ENCODE measurements at regions not wholly inside any gene's neighbourhood (a gene's known extent, or its start where the extent isn't known, plus 50 kb on each side); places are given as distances from the start of the nearest gene placed in this dataset.
A peak's percentile ranks its signal among the peaks of the same experiment; 100 is the strongest.

GRCh38 chr2:204090021-204090420 lies 153.5 kb downstream of the ICOS start:
- TF ChIP-seq CTCF (conservative IDR thresholded peaks at IDR 0.05; ENCODE audit: low read length) = no peak
- H3K4me3 ChIP-seq (ENCODE audit: low read length) = no peak overlapping the region
- no peak for DNase-seq (ENCODE audit: low read depth)

GRCh38 chr2:204104811-204105210 lies 168.2 kb downstream of the ICOS start:
- no peak for TF ChIP-seq CTCF (conservative IDR thresholded peaks at IDR 0.05; ENCODE audit: low read length)
- no peak for DNase-seq (ENCODE audit: low read depth)
- no peak overlapping the region for H3K4me3 ChIP-seq (ENCODE audit: low read length)

- H3K4me3 ChIP-seq (ENCODE audit: low read length) = no peak overlapping the region
- DNase-seq (ENCODE audit: low read depth) = peak; percentile 7
- TF ChIP-seq CTCF (conservative IDR thresholded peaks at IDR 0.05; ENCODE audit: low read length) = peak; percentile 46
Measured at GRCh38 chr2:204108330-204108751, 171.8 kb downstream of the ICOS start.

GRCh38 chr2:204108781-204109295 lies 172.3 kb downstream of the ICOS start:
- TF ChIP-seq CTCF (conservative IDR thresholded peaks at IDR 0.05; ENCODE audit: low read length) = no peak
- no peak for DNase-seq (ENCODE audit: low read depth)
- no peak overlapping the region for H3K4me3 ChIP-seq (ENCODE audit: low read length)

- H3K4me3 ChIP-seq (ENCODE audit: low read length) = no peak overlapping the region
- no peak for TF ChIP-seq CTCF (conservative IDR thresholded peaks at IDR 0.05; ENCODE audit: low read length)
- no peak for DNase-seq (ENCODE audit: low read depth)
Measured at GRCh38 chr2:204109681-204110080, 173.1 kb downstream of the ICOS start.

GRCh38 chr2:204110338-204110741 lies 173.8 kb downstream of the ICOS start:
- peak overlapping the region; percentile 3; the same call in 1 of the 2 replicates for H3K4me3 ChIP-seq (ENCODE audit: low read length)
- DNase-seq (ENCODE audit: low read depth) = peak; percentile 22

More at GRCh38 chr2:204110338-204110741, 173.8 kb downstream of the ICOS start:
- no peak for TF ChIP-seq CTCF (conservative IDR thresholded peaks at IDR 0.05; ENCODE audit: low read length)

All from AG10803 (cell line).